ENCODE measurements at regions not wholly inside any gene's neighbourhood (a gene's known extent, or its start where the extent isn't known, plus 50 kb on each side); places are given as distances from the start of the nearest gene placed in this dataset.

DNA sequence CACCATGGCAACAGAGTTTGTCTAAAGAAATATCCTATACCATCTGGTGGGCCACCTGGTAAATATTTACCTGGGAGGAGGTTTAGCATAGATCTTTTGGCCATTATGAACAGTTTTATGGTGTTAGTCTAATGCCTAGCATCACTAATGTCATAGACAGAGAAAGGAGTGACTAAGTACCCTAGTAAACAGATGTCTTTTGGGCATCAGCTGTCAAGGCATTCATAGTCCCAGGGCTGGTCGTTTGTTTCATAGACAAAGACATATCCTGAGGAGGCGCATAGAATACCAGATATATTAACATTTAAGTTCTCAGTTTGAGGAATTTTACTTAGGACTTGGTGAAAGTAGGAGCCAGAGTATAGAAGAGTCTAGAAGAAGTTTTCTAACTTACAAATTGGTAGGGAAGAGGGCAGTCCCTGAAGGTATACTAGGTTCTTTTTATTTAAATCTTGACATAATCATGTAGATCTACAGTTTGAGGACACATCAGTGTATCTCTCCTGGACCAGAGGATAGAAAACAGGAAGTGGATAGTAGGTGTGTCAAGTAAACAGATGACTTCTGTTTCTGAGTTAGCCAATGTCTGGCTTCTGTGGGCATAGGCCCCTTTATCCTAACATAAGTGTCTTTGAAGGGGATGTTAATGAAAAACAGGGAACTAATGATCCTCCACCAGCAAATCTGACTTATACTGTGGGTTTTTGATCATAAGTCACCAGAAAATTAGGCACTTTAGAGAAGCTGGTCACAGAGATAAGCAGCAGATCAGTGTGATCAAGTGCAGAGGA, 105.0 kb upstream of the PRSS3 start:
- TF ChIP-seq CTCF (IDR thresholded peaks at IDR 0.05) (no peak), EP300 (IDR thresholded peaks at IDR 0.05; ENCODE audit: low read depth) (no peak), POLR2A (IDR thresholded peaks at IDR 0.05) (no peak), POLR2AphosphoS5 (IDR thresholded peaks at IDR 0.05) (no peak)

All from transverse colon (tissue), 4 donors.